ENCODE measurements at regions not wholly inside any gene's neighbourhood (a gene's known extent, or its start where the extent isn't known, plus 50 kb on each side); places are given as distances from the start of the nearest gene placed in this dataset.

DNA sequence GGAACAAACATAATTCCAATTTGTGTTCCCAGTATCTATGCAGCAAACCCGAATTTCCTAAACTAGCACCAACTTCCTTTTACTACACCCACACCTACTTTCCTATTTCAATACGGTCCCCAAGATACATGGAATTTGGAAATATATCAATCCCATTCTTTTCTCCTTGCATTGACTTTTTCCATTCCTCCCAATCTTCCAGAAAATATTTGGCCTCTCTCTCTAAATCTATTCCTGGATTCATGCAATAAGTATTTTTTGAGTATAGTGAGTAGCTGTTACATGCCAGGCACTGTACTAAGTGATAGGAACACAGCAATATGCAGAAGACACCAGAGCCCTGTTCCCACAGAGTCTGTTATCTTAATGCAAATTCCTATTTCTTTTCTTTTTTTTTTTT, 216.2 kb upstream of the PIK3R1 start:
- peaks cover 0 to 12% (median 4%) of the 10 kb centered on the region in 4 donors for H3K4me1 ChIP-seq

DNA sequence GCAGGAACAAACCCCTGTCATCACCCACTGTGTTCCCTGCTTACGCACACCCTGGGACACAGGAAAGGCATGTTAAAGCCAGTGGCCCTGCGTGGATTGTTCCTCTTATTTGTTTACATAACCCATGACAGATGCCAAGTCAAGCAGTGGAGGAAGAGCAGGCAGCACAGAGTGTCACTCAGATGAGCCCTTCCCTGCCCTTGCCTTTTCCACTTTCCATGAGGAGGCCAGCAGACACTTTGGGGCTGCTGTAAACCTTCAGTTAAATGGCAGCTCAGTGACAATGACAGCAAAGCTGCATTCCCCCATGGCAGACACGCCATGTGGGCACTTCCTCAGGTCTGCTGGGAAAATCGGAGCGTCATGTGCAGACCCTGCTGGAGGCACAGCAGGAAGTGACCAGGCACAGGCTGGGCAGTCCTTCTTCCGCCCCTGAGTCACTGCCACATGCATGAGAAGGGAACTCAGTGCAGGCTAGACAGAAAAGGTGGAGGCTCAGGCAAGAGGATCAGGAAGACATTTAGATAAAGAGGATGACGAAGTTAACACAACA, 216.8 kb upstream of the PIK3R1 start:
- DNase-seq, result peak; percentile 50
- Histone ChIP-seq H3K27me3 (no peaks in the 10 kb centered on the region), H3K4me1 (peaks cover 0 to 12% (median 4%) of the 10 kb centered on the region in 4 donors), H3K27ac (peak overlapping the region; percentile 10 to 51 (median 32)), H3K36me3 (no peaks in the 10 kb centered on the region), H3K9me3 (no peaks in the 10 kb centered on the region), H3K4me3 (no peak overlapping the region)
- WGBS, 2 donors (ENCODE audit: low coverage in 1 of 2), result 58 to 59% methylated on average over 3 to 4 of the region's 7 CpGs
- TF ChIP-seq CTCF (IDR thresholded peaks at IDR 0.05), result no peak
- peak in 1 of 3 donors; percentile 36 for TF ChIP-seq POLR2AphosphoS5 (IDR thresholded peaks at IDR 0.05)
- TF ChIP-seq EP300 (IDR thresholded peaks at IDR 0.05; ENCODE audit: low read depth), result peak; percentile 10
- TF ChIP-seq POLR2A (IDR thresholded peaks at IDR 0.05), result no peak
- intact Hi-C loops (cut with DNase I; ENCODE audit: low total_unique reads), result no loop called here
- in situ Hi-C loops (cut with MboI; ENCODE audit: low pct_ligation_motif_present in 1 of 4, low pct_unique_long_range_greater_than_20kb in 1 of 4, low sequenced_read_pairs in 3 of 4), result no loop called here

More for the DNA sequence above, 216.2 kb upstream of the PIK3R1 start:
- DNase-seq, result no peak
- Histone ChIP-seq H3K27ac (peak overlapping the region in 3 of 4 donors; percentile 10 to 37 (median 29)), H3K27me3 (no peaks in the 10 kb centered on the region), H3K9me3 (no peaks in the 10 kb centered on the region), H3K4me3 (no peak overlapping the region), H3K36me3 (no peaks in the 10 kb centered on the region)
- in situ Hi-C loops (cut with MboI; ENCODE audit: low pct_ligation_motif_present in 1 of 4, low pct_unique_long_range_greater_than_20kb in 1 of 4, low sequenced_read_pairs in 3 of 4), result no loop called here
- 25 to 53% methylated on average over 1 to 2 of the region's 2 CpGs for WGBS, 2 donors (ENCODE audit: low coverage in 1 of 2)
- intact Hi-C loops (cut with DNase I; ENCODE audit: low total_unique reads), result no loop called here
- no peak for TF ChIP-seq CTCF (IDR thresholded peaks at IDR 0.05)
- TF ChIP-seq POLR2A (IDR thresholded peaks at IDR 0.05), result no peak
- no peak for TF ChIP-seq POLR2AphosphoS5 (IDR thresholded peaks at IDR 0.05)
- TF ChIP-seq EP300 (IDR thresholded peaks at IDR 0.05; ENCODE audit: low read depth), result no peak

DNA sequence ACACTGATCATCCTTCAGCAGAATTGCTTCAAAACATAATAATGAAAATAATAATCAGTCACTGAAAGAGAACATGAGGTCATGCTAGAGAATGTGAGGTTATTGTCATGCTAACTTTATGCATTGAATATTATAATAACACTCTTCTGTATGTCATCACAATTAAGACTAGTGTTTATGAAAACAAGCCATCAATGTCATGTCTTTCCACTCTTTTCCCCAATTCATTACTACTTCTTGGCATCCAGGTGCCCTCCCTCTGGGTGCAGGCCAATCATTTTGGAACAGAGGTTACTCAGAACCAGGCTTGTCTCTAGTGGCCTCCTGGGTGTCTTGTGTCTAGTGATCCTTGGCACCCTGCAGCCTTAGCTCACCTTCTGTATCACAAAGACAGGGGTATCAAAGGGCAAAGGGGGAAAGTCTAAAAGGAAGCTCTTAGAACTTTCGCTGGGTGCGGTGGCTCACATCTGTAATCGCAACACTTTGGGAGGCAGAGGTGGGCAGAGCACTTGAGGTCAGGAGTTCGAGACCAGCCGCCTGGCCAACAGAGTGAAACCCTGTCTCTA, 217.6 kb upstream of the PIK3R1 start:
- Histone ChIP-seq H3K4me3 (no peak overlapping the region), H3K27ac (peak overlapping the region in 1 of 4 donors; percentile 36), H3K36me3 (no peaks in the 10 kb centered on the region), H3K27me3 (no peaks in the 10 kb centered on the region), H3K9me3 (no peaks in the 10 kb centered on the region), H3K4me1 (peaks cover 0 to 12% (median 4%) of the 10 kb centered on the region in 4 donors)
- intact Hi-C loops (cut with DNase I; ENCODE audit: low total_unique reads), result no loop called here
- in situ Hi-C loops (cut with MboI; ENCODE audit: low pct_ligation_motif_present in 1 of 4, low pct_unique_long_range_greater_than_20kb in 1 of 4, low sequenced_read_pairs in 3 of 4), result no loop called here
- no peak for DNase-seq
- TF ChIP-seq POLR2AphosphoS5 (IDR thresholded peaks at IDR 0.05) (no peak), POLR2A (IDR thresholded peaks at IDR 0.05) (no peak), CTCF (IDR thresholded peaks at IDR 0.05) (no peak), EP300 (IDR thresholded peaks at IDR 0.05; ENCODE audit: low read depth) (no peak)
- WGBS, 2 donors (ENCODE audit: low coverage in 1 of 2), result 96% methylated on average over 4 of the region's 5 CpGs; no CpG with 5 or more reads in 1 of the 2 donors

GRCh38 chr5:67997148-67997547, 218.4 kb upstream of the PIK3R1 start:
- WGBS, 2 donors (ENCODE audit: low coverage in 1 of 2), result 81% methylated on average over 1 of the region's 1 CpG; no CpG with 5 or more reads in 1 of the 2 donors
- no peak overlapping the region for H3K4me3 ChIP-seq
- H3K27ac ChIP-seq, result no peak overlapping the region
- TF ChIP-seq CTCF (IDR thresholded peaks at IDR 0.05) (no peak), EP300 (IDR thresholded peaks at IDR 0.05; ENCODE audit: low read depth) (no peak), POLR2A (IDR thresholded peaks at IDR 0.05) (no peak), POLR2AphosphoS5 (IDR thresholded peaks at IDR 0.05) (no peak)
- no peaks in the 10 kb centered on the region for H3K9me3 ChIP-seq
- no peak for DNase-seq
- in situ Hi-C loops (cut with MboI; ENCODE audit: low pct_ligation_motif_present in 1 of 4, low pct_unique_long_range_greater_than_20kb in 1 of 4, low sequenced_read_pairs in 3 of 4), result no loop called here
- peaks cover 0 to 16% (median 4%) of the 10 kb centered on the region in 4 donors for H3K4me1 ChIP-seq
- no peaks in the 10 kb centered on the region for H3K36me3 ChIP-seq
- intact Hi-C loops (cut with DNase I; ENCODE audit: low total_unique reads), result no loop called here
- no peaks in the 10 kb centered on the region for H3K27me3 ChIP-seq
